Breast epithelium (tissue), 3 donors: ENCODE measurements at regions not wholly inside any gene's neighbourhood (a gene's known extent, or its start where the extent isn't known, plus 50 kb on each side); places are given as distances from the start of the nearest gene placed in this dataset.

Source experiments
- CTCF ChIP-seq, 3 donors: fragments of 450-650 bp; IDR thresholded peaks; one replicate each; pipeline ENCODE4 v1.5.1; 2016 to 2017; ENCODE audit warnings: antibody characterized with exemption in 3 of 3, mild to moderate bottlenecking in 3 of 3, moderate library complexity in 3 of 3
- POLR2A ChIP-seq: fragments of 450-650 bp; IDR thresholded peaks from one replicate; pipeline ENCODE4 v1.6.1; 2016; ENCODE audit warnings: antibody characterized with exemption, mild to moderate bottlenecking, moderate library complexity

- TF ChIP-seq CTCF (IDR thresholded peaks at IDR 0.05), result no peak
- TF ChIP-seq POLR2A, result no peak
Measured at GRCh38 chr1:94627771-94628498, 86.4 kb upstream of the F3 start.
